GM23338 (cell line): ENCODE measurements at regions not wholly inside any gene's neighbourhood (a gene's known extent, or its start where the extent isn't known, plus 50 kb on each side); places are given as distances from the start of the nearest gene placed in this dataset.

Experiments used
- ATAC-seq: fragments of 200-7000 bp; cut with Tn5 transposase; 3 replicates; pipeline ENCODE4 v1.9.1; 2020
- DNase-seq: peaks from one replicate; pipeline ENCODE4 v3.0.0-alpha.2; 2015; ENCODE audit warnings: low spot score
- H2AFZ ChIP-seq: fragments of 200-600 bp; sonication (generic); 2 replicates; pipeline ENCODE4 v1.8.0; 2016; ENCODE audit warnings: antibody characterized with exemption, mild to moderate bottlenecking, moderate library complexity
- H3F3A ChIP-seq: fragments of 200-600 bp; sonication (generic); replicated peaks from 2 replicates; pipeline ENCODE4 v1.8.0; 2017; ENCODE audit warnings: antibody characterized with exemption, mixed run types, low read depth
- H3K27ac ChIP-seq: fragments of 200-600 bp; sonication (generic); 2 replicates; pipeline ENCODE4 v1.6.1; 2016; ENCODE audit warnings: low read depth
- H3K27me3 ChIP-seq: fragments of 200-600 bp; sonication (generic); 2 replicates; pipeline ENCODE4 v1.8.0; 2016; ENCODE audit warnings: mild to moderate bottlenecking, mixed run types, moderate library complexity; ENCODE audit not compliant: insufficient read depth
- H3K36me3 ChIP-seq: fragments of 200-600 bp; sonication (generic); 2 replicates; pipeline ENCODE4 v1.8.0; 2016; ENCODE audit warnings: mild to moderate bottlenecking; ENCODE audit not compliant: insufficient read depth
- H3K4me1 ChIP-seq: fragments of 200-600 bp; sonication (generic); 2 replicates; pipeline ENCODE4 v1.8.0; 2016; ENCODE audit warnings: mild to moderate bottlenecking, moderate library complexity; ENCODE audit not compliant: insufficient read depth
- H3K4me2 ChIP-seq: fragments of 200-600 bp; sonication (generic); 2 replicates; pipeline ENCODE4 v1.7.1; 2017; ENCODE audit warnings: mixed run types
- H3K4me3 ChIP-seq: fragments of 200-600 bp; sonication (generic); 2 replicates; pipeline ENCODE4 v1.6.1; 2016; ENCODE audit warnings: mixed run types
- H3K79me2 ChIP-seq: fragments of 200-600 bp; sonication (generic); replicated peaks from 2 replicates; pipeline ENCODE4 v1.8.0; 2017; ENCODE audit warnings: mild to moderate bottlenecking; ENCODE audit not compliant: insufficient read depth
- H3K9me2 ChIP-seq: fragments of 200-600 bp; sonication (generic); 2 replicates; pipeline ENCODE4 v1.8.0; 2017; ENCODE audit not compliant: insufficient read depth
- H4K20me1 ChIP-seq: fragments of 200-600 bp; sonication (generic); replicated peaks from 2 replicates; pipeline ENCODE4 v1.8.0; 2017; ENCODE audit warnings: mild to moderate bottlenecking; ENCODE audit not compliant: insufficient read depth
- H3K27ac Mint-ChIP-seq: 2 replicates; pipeline ENCODE4 v1.8.0; 2020; ENCODE audit warnings: inconsistent platforms, mild to moderate bottlenecking, moderate library complexity, mixed read lengths
- H3K27me3 Mint-ChIP-seq: 3 replicates; pipeline ENCODE4 v1.8.0; 2022; ENCODE audit warnings: low read depth, mild to moderate bottlenecking, moderate library complexity, mixed read lengths, inconsistent platforms; ENCODE audit not compliant: insufficient read depth, poor library complexity
- H3K36me3 Mint-ChIP-seq: 3 replicates; pipeline ENCODE4 v1.8.0; 2021; ENCODE audit warnings: low read depth, mild to moderate bottlenecking, inconsistent platforms, moderate library complexity, mixed read lengths
- H3K4me1 Mint-ChIP-seq: 3 replicates; pipeline ENCODE4 v1.8.0; 2020; ENCODE audit warnings: mild to moderate bottlenecking, inconsistent platforms, mixed read lengths
- H3K4me3 Mint-ChIP-seq: 3 replicates; pipeline ENCODE4 v1.8.0; 2021; ENCODE audit warnings: moderate library complexity, mild to moderate bottlenecking, inconsistent platforms, mixed read lengths
- H3K9me3 Mint-ChIP-seq: 3 replicates; pipeline ENCODE4 v1.8.0; 2020; ENCODE audit warnings: moderate library complexity, mild to moderate bottlenecking, inconsistent platforms, mixed read lengths
- NANOG ChIP-seq: IDR thresholded peaks from 2 replicates; pipeline ENCODE4 v1.6.1; 2016; ENCODE audit warnings: antibody characterized with exemption, borderline replicate concordance
- REST ChIP-seq: IDR thresholded peaks from one replicate; pipeline ENCODE4 v1.6.1; 2018; ENCODE audit warnings: antibody characterized with exemption; ENCODE audit not compliant: unreplicated experiment
- STAT1 ChIP-seq: IDR thresholded peaks from one replicate; pipeline ENCODE4 v1.6.1; 2016; ENCODE audit warnings: antibody characterized with exemption; ENCODE audit not compliant: unreplicated experiment
- ZNF462 ChIP-seq: fragments of 250-450 bp; sonication (Bioruptor Pico); IDR thresholded peaks from 2 replicates; pipeline ENCODE4 v1.5.0; 2020; ENCODE audit warnings: mild to moderate bottlenecking, moderate library complexity

GRCh38 chr3:102238362-102238761 is 196.5 kb upstream of the ZPLD1 start:
- DNase-seq = peak; percentile 47
- Mint-ChIP-seq H3K27me3 (peaks cover 4% of the 10 kb centered on the region), H3K9me3 (no peaks in the 10 kb centered on the region; the same call in 1 of the 3 replicates), H3K36me3 (no peaks in the 10 kb centered on the region), H3K27ac (peak overlapping the region; percentile 41; the same call in 1 of the 2 replicates), H3K4me3 (no peak overlapping the region), H3K4me1 (peaks cover 39% of the 10 kb centered on the region)
- no peaks in the 10 kb centered on the region for H3K36me3 ChIP-seq
- peak overlapping the region; percentile 42; the same call in 1 of the 2 replicates for H3K27ac ChIP-seq
- no peaks in the 10 kb centered on the region for H3K27me3 ChIP-seq
- peak overlapping the region; percentile 7; the same call in 1 of the 2 replicates for H3K4me3 ChIP-seq
- H2AFZ ChIP-seq = no peak overlapping the region; the same call in 1 of the 2 replicates
- H3K9me2 ChIP-seq = peaks cover 7% of the 10 kb centered on the region; the same call in 1 of the 2 replicates
- ATAC-seq = peak; percentile 78
- peak overlapping the region; percentile 52 for H3K4me2 ChIP-seq
- H3K4me1 ChIP-seq = peaks cover 32% of the 10 kb centered on the region
- no peak for TF ChIP-seq STAT1
- TF ChIP-seq NANOG = peak; percentile 33; the same call in 1 of the 2 replicates
- no peak for TF ChIP-seq REST
- TF ChIP-seq ZNF462 (CRISPR knock-in tag) = peak; percentile 4; the same call in 1 of the 2 replicates
- no peaks in the 10 kb centered on the region for H3K79me2 ChIP-seq
- H3F3A ChIP-seq = no peaks in the 10 kb centered on the region
- H4K20me1 ChIP-seq = no peaks in the 10 kb centered on the region
